Activated CD8-positive, alpha-beta memory T cell treated with anti-CD3 and anti-CD28 coated beads for 36 hours (primary cell): ENCODE measurements at regions not wholly inside any gene's neighbourhood (a gene's known extent, or its start where the extent isn't known, plus 50 kb on each side); places are given as distances from the start of the nearest gene placed in this dataset.
"Not testable (repeated sequence)": the region's sequence is repeated elsewhere in the genome, so short reads cannot be mapped to it uniquely, and the experiment has no call there.

ENCODE experiments used
- CTCF ChIA-PET: fragments of 350-600 bp; sonication (Branson Sonifier 250); formaldehyde crosslinking; loops from one replicate; lab custom pipeline; 2021; ENCODE audit warnings: antibody characterized with exemption; lab: Charles Lee
- POLR2A ChIA-PET: fragments of 350-600 bp; sonication (Branson Sonifier 250); formaldehyde crosslinking; loops from one replicate; lab custom pipeline; 2021; ENCODE audit warnings: antibody characterized with exemption; lab: Charles Lee

DNA sequence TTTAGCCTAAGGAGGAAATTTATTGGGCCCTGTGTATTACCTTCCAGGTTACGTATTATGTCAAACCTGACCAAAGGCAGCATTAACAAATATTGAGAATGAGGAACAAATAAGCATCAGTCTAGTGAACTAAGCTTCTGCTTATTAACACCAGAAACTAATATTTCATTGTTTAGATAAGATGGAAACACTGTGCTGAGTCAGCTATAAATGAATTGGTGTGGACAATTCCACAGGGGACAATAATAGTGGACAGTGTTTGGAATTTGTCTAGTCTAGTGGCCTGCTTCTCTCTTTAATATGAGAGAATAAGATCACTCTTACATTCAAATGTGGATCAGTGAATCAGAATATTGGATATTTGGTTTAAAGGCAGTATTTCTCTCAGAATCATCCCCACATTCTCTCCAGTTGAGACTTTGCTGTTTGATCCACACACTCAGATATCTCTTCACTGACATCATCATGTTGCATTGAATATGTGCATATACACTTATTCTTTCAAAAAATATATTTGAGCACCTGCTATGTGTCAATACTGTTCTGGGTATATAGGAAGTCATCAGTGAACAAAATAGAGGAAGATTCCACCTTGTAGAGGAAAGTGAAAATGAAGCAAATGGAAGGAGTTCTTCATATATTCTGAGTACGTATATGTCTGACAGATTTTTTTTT lies 136.3 kb downstream of the DIO2 start:
- ChIA-PET POLR2A (no interaction called here), CTCF (no interaction called here)

DNA sequence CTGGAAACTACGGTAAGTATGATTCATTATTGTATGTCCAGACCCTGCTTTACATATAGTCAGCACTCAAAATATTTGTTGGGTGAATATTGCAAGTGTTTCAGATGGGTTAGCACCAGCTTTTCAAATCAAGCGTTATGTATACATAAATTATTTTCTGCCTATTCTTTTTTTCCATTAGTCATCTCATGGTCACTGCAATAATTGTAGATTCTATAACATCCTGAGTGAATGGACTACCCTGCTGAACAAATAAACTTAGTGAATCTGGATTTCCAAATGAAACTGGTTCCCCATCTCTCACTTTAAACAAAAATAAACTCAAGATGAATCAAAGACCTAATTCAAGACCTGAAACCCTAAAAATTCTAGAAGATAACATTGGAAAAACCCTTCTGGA lies 152.3 kb downstream of the DIO2 start:
- CTCF ChIA-PET, result no interaction called here

DNA sequence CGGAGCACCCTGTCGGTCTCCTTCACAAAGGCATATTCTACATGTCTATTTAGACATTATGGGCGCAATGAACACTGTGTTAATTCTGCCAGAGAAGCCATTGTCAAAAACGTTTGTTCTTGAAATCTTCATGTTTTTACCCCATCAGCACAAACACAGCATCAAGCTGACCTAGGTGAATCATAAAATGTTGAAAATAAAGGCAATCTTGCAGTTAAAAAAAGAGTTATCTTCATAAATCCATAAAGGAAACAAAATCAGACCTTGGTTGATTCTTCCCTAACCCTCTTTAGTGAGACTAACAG lies 154.9 kb downstream of the DIO2 start:
- ChIA-PET CTCF (no interaction called here), POLR2A (no interaction called here)

More for the DNA sequence above, 152.3 kb downstream of the DIO2 start:
- POLR2A ChIA-PET, result no interaction called here

DNA sequence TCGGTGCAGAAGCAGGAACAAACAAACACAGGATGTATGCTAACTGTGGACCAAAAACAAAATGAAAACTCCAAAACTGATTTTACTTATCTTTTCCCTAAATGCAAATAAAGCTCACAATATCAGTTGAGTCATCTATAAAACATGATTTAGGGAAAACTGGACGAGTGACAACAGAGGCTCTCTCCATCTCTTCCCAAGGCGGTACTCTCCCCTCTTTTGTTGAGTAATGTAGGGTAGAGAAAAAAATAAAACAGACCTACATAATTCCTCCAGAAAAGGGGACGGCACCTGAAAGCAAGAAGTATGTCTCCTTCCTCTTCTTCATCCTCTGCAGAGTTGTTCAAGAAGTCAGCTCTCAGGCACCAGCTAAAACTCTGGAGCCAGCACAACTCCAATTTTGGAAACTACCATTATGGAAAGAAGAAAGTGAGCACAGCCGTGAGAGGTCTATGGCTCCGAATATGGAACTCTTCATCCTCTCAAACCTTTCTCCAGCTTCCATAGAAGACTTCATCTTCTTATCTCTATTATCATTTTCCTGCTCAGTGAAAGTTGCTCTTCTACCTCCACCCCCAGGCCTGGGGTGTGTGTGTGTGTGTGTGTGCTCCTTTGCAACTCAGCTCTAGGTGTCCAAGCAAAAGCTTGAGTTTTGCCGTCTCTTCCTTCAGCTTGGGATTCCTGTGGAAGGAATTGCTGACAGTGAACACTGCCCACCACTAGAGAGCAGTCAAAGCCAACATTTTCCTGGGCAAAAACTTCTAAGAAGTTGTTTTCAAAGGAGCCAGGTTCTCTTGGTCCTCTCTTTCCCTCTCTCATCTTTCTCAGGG lies 155.4 kb downstream of the DIO2 start:
- ChIA-PET CTCF (no interaction called here), POLR2A (no interaction called here)

- CTCF ChIA-PET, result no interaction called here
- POLR2A ChIA-PET, result no interaction called here
Observed at GRCh38 chr14:80055226-80055625, 156.1 kb downstream of the DIO2 start.

DNA sequence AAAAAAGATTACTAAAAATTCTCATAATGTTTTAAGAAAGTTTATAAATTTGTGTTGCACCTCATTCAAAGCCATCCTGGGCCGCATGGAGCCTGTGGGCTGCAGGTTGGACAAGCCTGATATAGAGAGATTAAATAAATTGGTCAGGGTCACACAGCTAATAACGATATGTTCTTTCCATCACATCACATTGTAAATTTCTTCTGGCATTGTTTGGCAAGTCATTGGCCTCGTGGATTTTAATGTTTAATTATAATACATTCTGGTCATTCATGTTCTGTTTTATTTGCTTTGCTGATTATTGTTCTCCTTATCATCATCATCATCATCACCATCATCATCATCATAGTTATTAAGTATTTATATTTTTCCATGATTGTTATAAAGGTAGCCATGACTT lies 157.3 kb downstream of the DIO2 start:
- ChIA-PET POLR2A (no interaction called here), CTCF (no interaction called here)

- ChIA-PET CTCF (no interaction called here), POLR2A (no interaction called here)
Observed at GRCh38 chr14:80049055-80049454, 162.2 kb downstream of the DIO2 start.

GRCh38 chr14:80047761-80048160 lies 163.5 kb downstream of the DIO2 start:
- ChIA-PET CTCF (no interaction called here), POLR2A (no interaction called here)

- CTCF ChIA-PET, result no interaction called here
- POLR2A ChIA-PET, result no interaction called here
Observed at GRCh38 chr14:80037349-80037748, 174.0 kb downstream of the DIO2 start.

- CTCF ChIA-PET, result no interaction called here
- POLR2A ChIA-PET, result no interaction called here
Observed at GRCh38 chr14:80024417-80024816, 186.9 kb downstream of the DIO2 start.

DNA sequence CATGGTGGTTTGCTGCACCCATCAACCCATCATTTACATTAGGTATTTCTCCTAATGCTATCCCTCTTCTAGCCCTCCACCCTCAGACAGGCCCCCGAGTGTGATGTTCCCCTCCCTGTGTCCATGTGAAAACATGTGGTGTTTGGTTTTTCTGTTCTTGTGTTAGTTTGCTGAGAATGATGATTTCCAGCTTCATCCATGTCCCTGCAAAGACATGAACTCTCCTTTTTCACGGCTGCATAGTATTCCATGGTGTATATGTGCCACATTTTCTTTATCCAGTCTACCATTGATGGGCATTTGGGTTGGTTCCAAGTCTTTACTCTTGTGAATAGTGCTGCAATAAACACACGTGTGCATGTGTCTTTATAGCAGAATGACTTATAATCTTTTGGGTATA lies 192.8 kb downstream of the DIO2 start:
- POLR2A ChIA-PET, CTCF ChIA-PET: not testable (repeated sequence)

- CTCF ChIA-PET, result no interaction called here
- POLR2A ChIA-PET, result no interaction called here
Observed at GRCh38 chr14:80017795-80018194, 193.5 kb downstream of the DIO2 start.

- POLR2A ChIA-PET, CTCF ChIA-PET: not testable (repeated sequence)
Observed at GRCh38 chr14:80010245-80010644, 201.1 kb downstream of the DIO2 start.

DNA sequence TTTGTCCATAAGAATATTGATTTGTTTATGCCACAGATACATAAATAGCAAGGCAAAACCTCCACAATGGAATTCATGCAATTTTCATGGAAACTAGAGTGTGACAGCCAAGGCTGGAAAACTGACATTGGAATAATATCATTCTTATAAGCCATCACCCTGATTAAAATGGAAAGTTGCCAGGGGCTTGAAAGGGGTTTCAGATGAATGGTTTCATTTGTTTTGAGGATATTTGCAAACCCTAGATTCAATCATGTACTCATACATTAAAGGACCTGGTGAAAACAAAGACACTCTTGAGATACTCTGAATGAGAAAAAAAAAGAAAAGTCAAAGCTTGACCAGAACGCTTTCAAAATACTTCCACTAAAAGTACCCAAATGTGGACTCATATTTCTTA lies 205.7 kb downstream of the DIO2 start:
- POLR2A ChIA-PET, result no interaction called here
- CTCF ChIA-PET, result no interaction called here

DNA sequence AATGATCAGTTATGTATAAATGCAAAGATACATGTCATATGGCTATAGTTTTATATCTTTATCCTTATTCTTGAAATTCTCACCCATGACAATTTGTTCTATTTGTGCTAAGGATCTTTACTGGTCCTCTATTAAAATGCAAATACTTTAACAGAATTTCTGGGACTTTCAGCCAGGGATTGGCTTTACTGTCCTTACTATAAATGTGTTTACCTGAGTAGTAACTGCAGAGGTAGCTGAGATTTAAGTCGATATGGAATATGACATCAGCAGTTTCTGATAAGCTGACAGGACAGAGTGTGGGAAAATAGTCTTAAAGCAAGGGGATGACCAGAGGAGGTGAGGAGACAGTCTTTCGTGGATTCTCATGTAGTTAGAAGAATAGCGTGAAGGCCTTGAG lies 206.4 kb downstream of the DIO2 start:
- CTCF ChIA-PET, result no interaction called here
- POLR2A ChIA-PET, result no interaction called here

DNA sequence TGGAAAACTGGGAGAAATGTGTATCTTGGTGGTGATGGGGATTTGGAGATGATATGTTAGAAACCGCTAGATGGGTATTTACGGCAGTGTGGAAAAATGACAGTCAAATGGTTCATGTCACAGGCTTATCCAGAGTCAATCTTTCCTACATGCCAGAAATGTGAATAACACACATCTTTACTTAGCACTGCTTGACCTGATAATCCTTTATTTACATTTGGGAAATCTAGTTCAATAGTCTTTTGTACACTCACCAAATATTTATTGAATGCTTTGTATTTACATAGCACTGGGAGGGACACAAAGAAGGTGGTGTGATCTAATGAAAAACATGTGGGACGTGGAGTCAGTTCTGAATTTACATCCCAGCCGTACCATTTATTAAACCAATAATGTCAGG lies 208.2 kb downstream of the DIO2 start:
- CTCF ChIA-PET, result no interaction called here
- POLR2A ChIA-PET, result no interaction called here

- ChIA-PET POLR2A (no interaction called here), CTCF (no interaction called here)
Observed at GRCh38 chr14:79997509-79998208, 213.6 kb downstream of the DIO2 start.

GRCh38 chr14:79992407-79993198 lies 218.7 kb downstream of the DIO2 start:
- CTCF ChIA-PET, result no interaction called here
- POLR2A ChIA-PET, result no interaction called here

DNA sequence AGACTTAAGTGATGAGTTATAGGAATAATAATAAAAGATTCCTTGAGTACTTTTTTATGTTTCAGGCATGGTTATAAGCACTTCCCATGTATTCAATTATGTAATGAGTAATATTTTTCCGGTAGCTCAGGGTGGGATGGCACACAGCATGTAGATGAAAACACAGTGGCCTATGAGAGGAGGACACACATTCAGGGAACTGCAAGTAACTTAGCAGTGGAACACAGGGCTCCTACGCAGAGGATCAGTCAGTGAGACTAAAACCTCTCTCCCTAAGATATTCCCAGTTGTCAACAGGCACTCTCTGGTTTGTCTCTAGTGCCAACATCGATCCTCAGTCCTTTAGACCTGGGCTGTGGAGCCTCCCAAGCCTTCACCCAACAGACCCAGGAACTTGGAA lies 219.4 kb downstream of the DIO2 start:
- POLR2A ChIA-PET, result no interaction called here

GRCh38 chr14:79989990-79990389 lies 221.3 kb downstream of the DIO2 start:
- CTCF ChIA-PET, result no interaction called here

More for the DNA sequence above, 219.4 kb downstream of the DIO2 start:
- CTCF ChIA-PET, result no interaction called here

More at GRCh38 chr14:79989990-79990389, 221.3 kb downstream of the DIO2 start:
- POLR2A ChIA-PET, result no interaction called here
